ENCODE measurements at regions not wholly inside any gene's neighbourhood (a gene's known extent, or its start where the extent isn't known, plus 50 kb on each side); places are given as distances from the start of the nearest gene placed in this dataset.

GRCh38 chr12:34286483-34286882, 264.2 kb downstream of the ALG10 start:
- TF ChIP-seq TAF1 (conservative IDR thresholded peaks at IDR 0.05) (no peak), EGR1 (IDR thresholded peaks at IDR 0.05; ENCODE audit: low read depth in 2 of 2) (no peak), CTCF (IDR thresholded peaks at IDR 0.05; ENCODE audit: low read depth, low read length, missing input control) (no peak), MAX (IDR thresholded peaks at IDR 0.05) (no peak), JUND (IDR thresholded peaks at IDR 0.05) (no peak), GABPA (IDR thresholded peaks at IDR 0.05 in 1 of 2, conservative IDR thresholded peaks at IDR 0.05 in 1 of 2) (no peak), SP1 (IDR thresholded peaks at IDR 0.05) (no peak), REST (IDR thresholded peaks at IDR 0.05) (no peak), YY1 (IDR thresholded peaks at IDR 0.05) (no peak), ATF3 (IDR thresholded peaks at IDR 0.05) (no peak), RAD21 (IDR thresholded peaks at IDR 0.05) (no peak)
